ENCODE measurements at regions not wholly inside any gene's neighbourhood (a gene's known extent, or its start where the extent isn't known, plus 50 kb on each side); places are given as distances from the start of the nearest gene placed in this dataset.

GRCh38 chr2:16003809-16004208 is 63.5 kb downstream of the MYCN start:
- no peak for TF ChIP-seq BHLHE40 (IDR thresholded peaks at IDR 0.05; ENCODE audit: borderline replicate concordance)
- TF ChIP-seq ZNF384 (IDR thresholded peaks at IDR 0.05), result no peak
- TF ChIP-seq SUZ12 (IDR thresholded peaks at IDR 0.05), result no peak
- no peak for TF ChIP-seq FOXK2 (IDR thresholded peaks at IDR 0.05)
- no peak for TF ChIP-seq SP1 (IDR thresholded peaks at IDR 0.05)
- TF ChIP-seq ELF4 (IDR thresholded peaks at IDR 0.05), result no peak
- TF ChIP-seq PKNOX1 (IDR thresholded peaks at IDR 0.05), result no peak
- TF ChIP-seq NFRKB (IDR thresholded peaks at IDR 0.05), result no peak
- no peak for TF ChIP-seq TARDBP (IDR thresholded peaks at IDR 0.05)
- TF ChIP-seq L3MBTL2 (conservative IDR thresholded peaks at IDR 0.05), result no peak
- TF ChIP-seq FOXM1 (IDR thresholded peaks at IDR 0.05; ENCODE audit: borderline replicate concordance), result no peak
- no peak for TF ChIP-seq HDGF (IDR thresholded peaks at IDR 0.05; ENCODE audit: borderline replicate concordance)
- no peak for TF ChIP-seq FOXA1 (IDR thresholded peaks at IDR 0.05)
